Transverse colon (tissue), 4 donors: ENCODE measurements at regions not wholly inside any gene's neighbourhood (a gene's known extent, or its start where the extent isn't known, plus 50 kb on each side); places are given as distances from the start of the nearest gene placed in this dataset.

ENCODE experiments used
- DNase-seq: peaks from one replicate; pipeline ENCODE4 v3.0.0-alpha.2; 2019
- H3K27ac ChIP-seq, 4 donors: fragments of 200-600 bp; sonication (generic); 2 replicates each; pipeline ENCODE4 v1.5.1; 2016 to 2018; ENCODE audit warnings: inconsistent platforms in 4 of 4
- H3K27me3 ChIP-seq: fragments of 200-600 bp; sonication (generic); 2 replicates; pipeline ENCODE4 v1.5.1; 2017; ENCODE audit warnings: inconsistent platforms
- H3K36me3 ChIP-seq, 4 donors: fragments of 200-600 bp; sonication (generic); 2 replicates each; pipeline ENCODE4 v1.5.1; 2017 to 2019; ENCODE audit warnings: inconsistent platforms in 4 of 4
- H3K4me1 ChIP-seq, 4 donors: fragments of 200-600 bp; sonication (generic); 2 replicates each; pipeline ENCODE4 v1.5.1; 2017 to 2020; ENCODE audit warnings: inconsistent platforms in 4 of 4
- H3K4me3 ChIP-seq, 4 donors: fragments of 200-600 bp; sonication (generic); 1 replicate in 1 of 4; 2 replicates in 3 of 4; pipeline versions ENCODE4 v1.5.1 to v1.6.1; 2017 to 2019; ENCODE audit warnings: inconsistent platforms in 4 of 4
- H3K9me3 ChIP-seq, 2 donors: fragments of 200-600 bp; sonication (generic); 2 replicates each; pipeline ENCODE4 v1.5.1; 2017 to 2019; ENCODE audit warnings: inconsistent platforms in 2 of 2
- CTCF ChIP-seq, 5 experiments: fragments of 200-600 bp in 3 of 5; fragments of 450-650 bp in 2 of 5; sonication (generic) in 3 of 5; IDR thresholded peaks; 1 replicate in 2 of 5; 2 replicates in 3 of 5; pipeline ENCODE4 v1.5.1; 2016 to 2017; ENCODE audit warnings: antibody characterized with exemption in 5 of 5, inconsistent platforms in 3 of 5, mild to moderate bottlenecking in 2 of 5, moderate library complexity in 1 of 5
- EP300 ChIP-seq: sonication (generic); formaldehyde crosslinking; IDR thresholded peaks from one replicate; pipeline ENCODE4 v1.6.1; 2017; ENCODE audit warnings: antibody characterized with exemption, low read depth
- POLR2A ChIP-seq: fragments of 450-650 bp; IDR thresholded peaks from one replicate; pipeline ENCODE4 v1.6.1; 2016; ENCODE audit warnings: antibody characterized with exemption, mild to moderate bottlenecking, moderate library complexity
- POLR2AphosphoS5 ChIP-seq, 3 donors: sonication (generic); formaldehyde crosslinking; IDR thresholded peaks; one replicate each; pipeline ENCODE4 v1.6.1; 2016; ENCODE audit warnings: antibody characterized with exemption in 3 of 3
- WGBS, 2 donors: methylation state at CpG; one replicate each; pipeline ENCODE4 v1.1.5; 2018; ENCODE audit warnings: low coverage in 1 of 2; 5-methylcytosine and 5-hydroxymethylcytosine counted together
- in situ Hi-C, 4 donors: fragments of 200-750 bp; cut with MboI; loops; one replicate each; pipeline versions ENCODE4 v1.15.0 to v1.15.1; 2017; ENCODE audit warnings: low sequenced_read_pairs in 3 of 4, low pct_ligation_motif_present in 1 of 4, low pct_unique_long_range_greater_than_20kb in 1 of 4
- intact Hi-C: fragments of 100-400 bp; cut with DNase I; formaldehyde crosslinking; loops from one replicate; pipeline ENCODE4 v1.15.1; 2023; ENCODE audit warnings: low total_unique reads

- in situ Hi-C loops = no loop called here
- intact Hi-C loops = no loop called here
- 52% methylated on average over 1 of the region's 1 CpG; no CpG with 5 or more reads in 1 of the 2 donors for WGBS, 2 donors
- Histone ChIP-seq H3K9me3 (no peaks in the 10 kb centered on the region), H3K27ac (peak overlapping the region; percentile 65 to 77 (median 74)), H3K4me1 (peaks cover 5 to 69% (median 33%) of the 10 kb centered on the region in 4 donors), H3K4me3 (no peak overlapping the region), H3K36me3 (no peaks in the 10 kb centered on the region), H3K27me3 (no peaks in the 10 kb centered on the region)
- no peak for DNase-seq
- TF ChIP-seq POLR2A (no peak), POLR2AphosphoS5 (IDR thresholded peaks at IDR 0.05) (no peak), EP300 (no peak), CTCF (IDR thresholded peaks at IDR 0.05) (no peak)
Observed at GRCh38 chr6:144662812-144663365, 377.8 kb downstream of the UTRN start.

GRCh38 chr6:144664281-144664680 lies 379.1 kb downstream of the UTRN start:
- WGBS, 2 donors = 67 to 75% methylated on average over 3 to 4 of the region's 4 CpGs
- Histone ChIP-seq H3K27ac (peak overlapping the region in 3 of 4 donors; percentile 24 to 73 (median 27)), H3K4me1 (peaks cover 2 to 62% (median 29%) of the 10 kb centered on the region in 4 donors), H3K36me3 (no peaks in the 10 kb centered on the region), H3K27me3 (no peaks in the 10 kb centered on the region), H3K4me3 (no peak overlapping the region), H3K9me3 (peaks cover 0 to 2% of the 10 kb centered on the region in 2 donors)
- DNase-seq = no peak
- intact Hi-C loops (no loop called here), in situ Hi-C loops (no loop called here)
- TF ChIP-seq POLR2AphosphoS5 (IDR thresholded peaks at IDR 0.05) (no peak), POLR2A (no peak), CTCF (IDR thresholded peaks at IDR 0.05) (no peak), EP300 (no peak)

GRCh38 chr6:144664947-144665346 lies 379.8 kb downstream of the UTRN start:
- no peaks in the 10 kb centered on the region for H3K27me3 ChIP-seq
- in situ Hi-C loops (no loop called here), intact Hi-C loops (no loop called here)
- H3K27ac ChIP-seq = no peak overlapping the region
- WGBS, 2 donors = 79 to 88% methylated on average over 1 of the region's 1 CpG
- TF ChIP-seq POLR2AphosphoS5 (IDR thresholded peaks at IDR 0.05) (no peak), CTCF (IDR thresholded peaks at IDR 0.05) (no peak), EP300 (no peak), POLR2A (no peak)
- no peak overlapping the region for H3K4me3 ChIP-seq
- H3K4me1 ChIP-seq = peaks cover 0 to 56% (median 24%) of the 10 kb centered on the region in 4 donors
- no peak for DNase-seq
- peaks cover 0 to 7% of the 10 kb centered on the region in 2 donors for H3K9me3 ChIP-seq
- no peaks in the 10 kb centered on the region for H3K36me3 ChIP-seq

GRCh38 chr6:144665932-144666450 lies 380.9 kb downstream of the UTRN start:
- Histone ChIP-seq H3K27ac (no peak overlapping the region), H3K4me3 (no peak overlapping the region), H3K4me1 (peaks cover 0 to 45% (median 18%) of the 10 kb centered on the region in 4 donors), H3K27me3 (no peaks in the 10 kb centered on the region), H3K9me3 (peaks cover 0 to 12% of the 10 kb centered on the region in 2 donors), H3K36me3 (no peaks in the 10 kb centered on the region)
- no peak for TF ChIP-seq EP300
- no peak for TF ChIP-seq CTCF (IDR thresholded peaks at IDR 0.05)
- no peak for TF ChIP-seq POLR2AphosphoS5 (IDR thresholded peaks at IDR 0.05)
- TF ChIP-seq POLR2A = no peak
- DNase-seq = no peak
- intact Hi-C loops = no loop called here
- in situ Hi-C loops = no loop called here
- WGBS, 2 donors = 50 to 78% methylated on average over 2 of the region's 2 CpGs
